K562 (cell line): ENCODE measurements at regions not wholly inside any gene's neighbourhood (a gene's known extent, or its start where the extent isn't known, plus 50 kb on each side); places are given as distances from the start of the nearest gene placed in this dataset.

Experiments used
- ATAC-seq: fragments of 200-7000 bp; cut with Tn5 transposase; 3 replicates; pipeline ENCODE4 v1.9.1; 2020; ENCODE audit warnings: moderate library complexity
- BruUV-seq: library from RNA; stranded (reverse); fragments of 400-500 nt; replicated peaks from 2 replicates; lab custom pipeline; 2021; lab: Mats Ljungman, UMichigan
- CTCF ChIA-PET: fragments of 300-600 bp; formaldehyde crosslinking; extraction: SDS; loops from one replicate; lab custom pipeline; 2021; ENCODE audit warnings: low intra/inter-chr PET ratio; lab: Yijun Ruan, JAX
- POLR2A ChIA-PET: fragments of 300-600, 350-650 bp; sonication (Branson Sonifier 250); formaldehyde crosslinking; extraction: SDS; loops from one replicate; lab custom pipeline; 2021; ENCODE audit warnings: antibody characterized with exemption, inconsistent platforms; lab: Yijun Ruan, JAX
- DNase-seq, 4 experiments: peaks; one replicate each; pipeline versions ENCODE4 v3.0.0 to v3.0.0-alpha.2; 2011 to 2018; ENCODE audit warnings: low spot score in 3 of 4, mixed read lengths in 3 of 4; ENCODE audit errors: extremely low read depth in 1 of 4
- FAIRE-seq: peaks from 2 replicates; lab custom pipeline; 2011; peaks lifted over from hg19 to GRCh38; lab: Jason Lieb, UNC
- H2AFZ ChIP-seq: 2 replicates; pipeline ENCODE4 v1.6.0; 2011; ENCODE audit warnings: low read depth, low read length, control low read depth, inconsistent platforms
- H3K27ac ChIP-seq: fragments of 200-600 bp; 3 replicates; pipeline ENCODE4 v1.8.0; 2011; ENCODE audit warnings: low read depth, mild to moderate bottlenecking, control low read depth, inconsistent platforms, low read length, moderate library complexity, mixed read lengths; ENCODE audit errors: extremely low read depth
- H3K27me3 ChIP-seq, 2 experiments: fragments of 300-600 bp in 1 of 2; 2 replicates in 1 of 2; 3 replicates in 1 of 2; pipeline versions ENCODE4 v1.6.0 to v1.8.0; 2011; ENCODE audit warnings: inconsistent platforms in 2 of 2, low read length in 2 of 2, mild to moderate bottlenecking in 1 of 2, mixed read lengths in 1 of 2, moderate library complexity in 1 of 2; ENCODE audit not compliant: control insufficient read depth in 2 of 2, insufficient read depth in 2 of 2
- H3K36me3 ChIP-seq: fragments of 300-600 bp; 3 replicates; pipeline ENCODE4 v1.8.0; 2011; ENCODE audit warnings: mild to moderate bottlenecking, low read length, inconsistent platforms; ENCODE audit not compliant: control insufficient read depth, insufficient read depth
- H3K4me1 ChIP-seq, 2 experiments: fragments of 200-600 bp in 1 of 2; replicated peaks in 1 of 2; 2 replicates in 1 of 2; 3 replicates in 1 of 2; pipeline versions ENCODE4 v1.5.1 to v1.8.0; 2011; ENCODE audit warnings: inconsistent platforms in 2 of 2, low read length in 2 of 2, mild to moderate bottlenecking in 1 of 2, mixed read lengths in 1 of 2, moderate library complexity in 1 of 2; ENCODE audit not compliant: control insufficient read depth in 2 of 2, insufficient read depth in 2 of 2
- H3K4me2 ChIP-seq: 2 replicates; pipeline ENCODE4 v1.6.1; 2011; ENCODE audit warnings: low read length, control low read depth, inconsistent platforms, mixed read lengths; ENCODE audit not compliant: insufficient read depth
- H3K4me3 ChIP-seq: fragments of 200-600 bp; sonication (generic), shearing (Covaris generic); 2 replicates; pipeline ENCODE4 v1.5.1; 2016; ENCODE audit warnings: control low read depth, inconsistent platforms
- H3K79me2 ChIP-seq: fragments of 200-600 bp; 3 replicates; pipeline ENCODE4 v1.8.0; 2011; ENCODE audit warnings: low read length, inconsistent platforms; ENCODE audit not compliant: control insufficient read depth, insufficient read depth
- H3K9ac ChIP-seq, 2 experiments: 2 replicates each; pipeline versions ENCODE4 v1.6.0 to v1.6.1; 2011; ENCODE audit warnings: low read depth in 2 of 2, low read length in 2 of 2, control low read depth in 1 of 2, inconsistent platforms in 1 of 2, mild to moderate bottlenecking in 1 of 2, mixed read lengths in 1 of 2; ENCODE audit not compliant: insufficient read depth in 1 of 2
- H3K9me1 ChIP-seq: one replicate; pipeline ENCODE4 v1.6.0; 2011; ENCODE audit warnings: inconsistent platforms, mild to moderate bottlenecking, low read length, moderate library complexity; ENCODE audit not compliant: control insufficient read depth, insufficient read depth
- H3K9me3 ChIP-seq: replicated peaks from 2 replicates; pipeline ENCODE4 v1.5.1; 2011; ENCODE audit warnings: low read depth, low read length, inconsistent platforms; ENCODE audit not compliant: control insufficient read depth, insufficient read depth
- H4K20me1 ChIP-seq: replicated peaks from 2 replicates; pipeline ENCODE4 v1.6.1; 2011; ENCODE audit warnings: low read length, inconsistent platforms, mixed read lengths; ENCODE audit not compliant: control insufficient read depth, insufficient read depth
- CAMTA2 ChIP-seq: fragments of 250-450 bp; sonication (Bioruptor Pico); conservative IDR thresholded peaks from 2 replicates; pipeline ENCODE4 v1.5.1; 2022
- FOXA1 ChIP-seq: fragments of 450-650 bp; IDR thresholded peaks from 2 replicates; pipeline ENCODE4 v1.6.1; 2016; ENCODE audit warnings: mild to moderate bottlenecking, borderline replicate concordance
- LCOR ChIP-seq: sonication (generic); formaldehyde crosslinking; IDR thresholded peaks from 2 replicates; pipeline ENCODE4 v1.8.0; 2022; ENCODE audit warnings: mild to moderate bottlenecking, missing genetic modification reagents
- MECOM ChIP-seq: fragments of 250-450 bp; sonication (Bioruptor Pico); IDR thresholded peaks from 2 replicates; pipeline ENCODE4 v1.8.0; 2022; ENCODE audit warnings: inconsistent platforms
- MEIS2 ChIP-seq: fragments of 450-650 bp; IDR thresholded peaks from 2 replicates; pipeline ENCODE4 v1.6.1; 2014; ENCODE audit warnings: mild to moderate bottlenecking; ENCODE audit not compliant: partially characterized antibody
- RHOXF2B ChIP-seq: fragments of 250-450 bp; sonication (Bioruptor Pico); conservative IDR thresholded peaks from 2 replicates; pipeline ENCODE4 v1.5.1; 2021
- TEAD4 ChIP-seq, 2 experiments: sonication (generic) in 1 of 2; formaldehyde crosslinking in 1 of 2; IDR thresholded peaks; 2 replicates each; pipeline versions ENCODE4 v1.6.1 to v1.8.0; 2012 to 2022; ENCODE audit warnings: borderline replicate concordance in 1 of 2, inconsistent platforms in 1 of 2, low read length in 1 of 2, mild to moderate bottlenecking in 1 of 2, missing genetic modification reagents in 1 of 2
- ZNF239 ChIP-seq: fragments of 250-450 bp; sonication (Bioruptor Pico); IDR thresholded peaks from 2 replicates; pipeline ENCODE4 v1.4.0; 2020; ENCODE audit warnings: mild to moderate bottlenecking
- ZNF583 ChIP-seq: fragments of 250-450 bp; sonication (Bioruptor Pico); IDR thresholded peaks from 2 replicates; pipeline ENCODE4 v1.4.0; 2020
- in situ Hi-C: fragments of 300-500 bp; cut with MboI; formaldehyde crosslinking; loops from 4 replicates; pipeline ENCODE4 v1.15.0; 2018; ENCODE audit warnings: inconsistent platforms, mixed read lengths
- intact Hi-C: fragments of 100-400 bp; cut with micrococcal nuclease; formaldehyde crosslinking; loops from 2 replicates; pipeline ENCODE4 v1.14.2; 2022
- TF ChIP-seq, protein P1 (sequence below): fragments of 250-450 bp; sonication (Bioruptor Pico); IDR thresholded peaks from 2 replicates; pipeline ENCODE4 v1.5.0; 2021
- TF ChIP-seq, protein P2 (sequence below), 2 experiments: IDR thresholded peaks in 1 of 2; conservative IDR thresholded peaks in 1 of 2; 2 replicates each; pipeline ENCODE4 v1.6.1; 2016; ENCODE audit warnings: low read depth in 2 of 2, mild to moderate bottlenecking in 1 of 2, missing compliant biosample characterization in 1 of 2, missing genetic modification characterization in 1 of 2, moderate library complexity in 1 of 2

DNA sequence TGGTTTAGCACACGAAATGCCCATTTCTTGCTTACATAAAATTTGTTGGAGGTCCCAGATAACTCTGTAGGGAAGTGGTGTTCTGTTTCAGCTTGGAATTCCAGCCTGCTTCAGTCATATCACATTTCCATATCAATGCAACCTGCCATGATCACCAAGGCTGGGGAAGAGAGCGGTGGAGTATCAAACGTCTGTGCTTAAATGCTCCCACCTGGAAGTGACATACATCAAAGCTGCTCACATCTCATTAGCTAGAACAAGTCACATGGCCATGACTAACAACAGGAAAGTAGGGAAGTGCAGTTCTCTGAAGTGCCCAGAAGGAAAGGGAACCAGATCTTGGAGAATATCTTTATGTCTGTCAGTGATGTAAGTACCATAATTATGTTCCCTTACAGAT lies 130.2 kb upstream of the CFAP20DC start (continued):
- TF ChIP-seq TEAD4 (IDR thresholded peaks at IDR 0.05; ENCODE audit: low read length), result no peak
- no peak for TF ChIP-seq TEAD4 (CRISPR knock-in tag; IDR thresholded peaks at IDR 0.05; ENCODE audit: borderline replicate concordance)
- no peak for TF ChIP-seq MECOM (CRISPR knock-in tag)
- no peak for TF ChIP-seq LCOR (CRISPR knock-in tag)
- TF ChIP-seq ZNF583 (CRISPR knock-in tag), result no peak
- TF ChIP-seq RHOXF2B (CRISPR knock-in tag), result no peak
- no peak for TF ChIP-seq ZNF239
- TF ChIP-seq, protein P1, sequence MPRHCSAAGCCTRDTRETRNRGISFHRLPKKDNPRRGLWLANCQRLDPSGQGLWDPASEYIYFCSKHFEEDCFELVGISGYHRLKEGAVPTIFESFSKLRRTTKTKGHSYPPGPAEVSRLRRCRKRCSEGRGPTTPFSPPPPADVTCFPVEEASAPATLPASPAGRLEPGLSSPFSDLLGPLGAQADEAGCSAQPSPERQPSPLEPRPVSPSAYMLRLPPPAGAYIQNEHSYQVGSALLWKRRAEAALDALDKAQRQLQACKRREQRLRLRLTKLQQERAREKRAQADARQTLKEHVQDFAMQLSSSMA (CRISPR knock-in tag), result no peak
- TF ChIP-seq CAMTA2 (CRISPR knock-in tag), result no peak

DNA sequence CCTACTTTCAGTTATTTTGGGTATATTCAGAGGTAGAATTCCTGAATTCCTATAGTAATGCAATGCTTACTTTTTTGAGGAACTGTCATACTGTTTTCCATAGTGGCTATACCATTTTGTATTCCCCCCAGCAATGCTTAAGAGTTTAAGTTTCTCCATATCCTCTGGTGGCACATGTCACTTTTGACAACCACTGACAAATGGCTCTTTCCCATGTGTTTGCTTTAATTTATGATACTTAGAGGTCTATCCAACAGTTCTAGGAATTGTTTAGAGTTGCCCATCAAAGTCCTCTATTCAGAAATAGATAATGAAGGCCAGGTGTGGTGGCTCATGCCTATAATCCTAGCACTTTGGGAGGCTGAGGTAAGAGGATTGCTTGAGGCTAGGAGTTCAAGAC lies 128.9 kb upstream of the CFAP20DC start:
- intact Hi-C loops, result no loop called here
- Histone ChIP-seq H3K4me3 (no peak overlapping the region), H3K9me1 (no peaks in the 10 kb centered on the region), H3K36me3 (no peaks in the 10 kb centered on the region), H3K4me1 (no peaks in the 10 kb centered on the region), H3K9ac (no peak overlapping the region), H3K9me3 (no peaks in the 10 kb centered on the region), H3K79me2 (no peaks in the 10 kb centered on the region), H2AFZ (no peak overlapping the region), H3K4me2 (no peak overlapping the region), H4K20me1 (no peaks in the 10 kb centered on the region), H3K27me3 (no peaks in the 10 kb centered on the region), H3K27ac (no peak overlapping the region)
- TF ChIP-seq, protein P2, sequence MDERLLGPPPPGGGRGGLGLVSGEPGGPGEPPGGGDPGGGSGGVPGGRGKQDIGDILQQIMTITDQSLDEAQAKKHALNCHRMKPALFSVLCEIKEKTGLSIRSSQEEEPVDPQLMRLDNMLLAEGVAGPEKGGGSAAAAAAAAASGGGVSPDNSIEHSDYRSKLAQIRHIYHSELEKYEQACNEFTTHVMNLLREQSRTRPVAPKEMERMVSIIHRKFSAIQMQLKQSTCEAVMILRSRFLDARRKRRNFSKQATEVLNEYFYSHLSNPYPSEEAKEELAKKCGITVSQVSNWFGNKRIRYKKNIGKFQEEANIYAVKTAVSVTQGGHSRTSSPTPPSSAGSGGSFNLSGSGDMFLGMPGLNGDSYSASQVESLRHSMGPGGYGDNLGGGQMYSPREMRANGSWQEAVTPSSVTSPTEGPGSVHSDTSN (CRISPR knock-in tag; IDR thresholded peaks at IDR 0.05; ENCODE audit: low read depth), result no peak
- TF ChIP-seq, protein P2 (tag; conservative IDR thresholded peaks at IDR 0.05; ENCODE audit: low read depth), result peak; percentile 54; the same call in 1 of the 2 replicates
- TF ChIP-seq FOXA1 (no peak), MEIS2 (peak; percentile 65)
- ChIA-PET CTCF (no interaction called here), POLR2A (no interaction called here)
- in situ Hi-C loops, result no loop called here
- no peak for DNase-seq
- no peak for ATAC-seq
- FAIRE-seq, result no peak
- no TSS peak for BruUV-seq
